SK-N-SH (cell line): ENCODE measurements at regions not wholly inside any gene's neighbourhood (a gene's known extent, or its start where the extent isn't known, plus 50 kb on each side); places are given as distances from the start of the nearest gene placed in this dataset.

Experiments used
- CTCF ChIA-PET: fragments of 300-600, 350-600 bp; formaldehyde crosslinking; extraction: SDS; loops from one replicate; lab custom pipeline; 2021; lab: Yijun Ruan, JAX
- POLR2A ChIA-PET: fragments of 350-600 bp; sonication (Branson Sonifier 250); formaldehyde crosslinking; extraction: SDS; loops from one replicate; lab custom pipeline; 2020; ENCODE audit warnings: antibody characterized with exemption, inconsistent platforms; lab: Yijun Ruan, JAX
- DNase-seq: peaks from one replicate; pipeline ENCODE4 v3.0.0; 2012
- H2AFZ ChIP-seq: fragments of 200-600 bp; sonication (generic); 2 replicates; pipeline ENCODE4 v1.8.1; 2016; ENCODE audit warnings: antibody characterized with exemption, mild to moderate bottlenecking, low read depth
- H3F3A ChIP-seq: fragments of 200-600 bp; sonication (generic); replicated peaks from 2 replicates; pipeline ENCODE3; 2016; ENCODE audit warnings: antibody characterized with exemption, mild to moderate bottlenecking; ENCODE audit not compliant: insufficient read depth
- H3K27ac ChIP-seq, 2 experiments: fragments of 200-500 bp in 1 of 2; fragments of 200-600 bp in 1 of 2; sonication (Bioruptor generic) in 1 of 2; sonication (generic), shearing (Covaris generic) in 1 of 2; 2 replicates each; pipeline versions ENCODE4 v1.5.1 to v1.6.1; 2014 to 2016; ENCODE audit warnings: low read depth in 2 of 2, inconsistent platforms in 1 of 2, low read length in 1 of 2, mild to moderate bottlenecking in 1 of 2, mixed read lengths in 1 of 2
- H3K27me3 ChIP-seq: fragments of 200-600 bp; sonication (generic), shearing (Covaris generic); 2 replicates; pipeline ENCODE4 v1.6.1; 2016; ENCODE audit warnings: mixed run types; ENCODE audit not compliant: insufficient read depth
- H3K36me3 ChIP-seq, 2 experiments: fragments of 200-500 bp in 1 of 2; fragments of 200-600 bp in 1 of 2; sonication (Bioruptor generic) in 1 of 2; sonication (generic) in 1 of 2; replicated peaks in 1 of 2; 2 replicates each; pipeline versions ENCODE3 to v1.5.1; 2014 to 2016; ENCODE audit warnings: low read length in 1 of 2, mild to moderate bottlenecking in 1 of 2; ENCODE audit not compliant: insufficient read depth in 2 of 2, control insufficient read depth in 1 of 2
- H3K4me1 ChIP-seq, 2 experiments: fragments of 200-500 bp in 1 of 2; fragments of 200-600 bp in 1 of 2; sonication (Bioruptor generic) in 1 of 2; sonication (generic), shearing (Covaris generic) in 1 of 2; 2 replicates each; pipeline versions ENCODE4 v1.5.1 to v1.6.1; 2014 to 2016; ENCODE audit warnings: low read depth in 1 of 2, low read length in 1 of 2, mixed run types in 1 of 2; ENCODE audit not compliant: insufficient read depth in 2 of 2, control insufficient read depth in 1 of 2
- H3K4me2 ChIP-seq: fragments of 200-600 bp; sonication (generic), shearing (Covaris generic); 2 replicates; pipeline ENCODE4 v1.6.1; 2017; ENCODE audit warnings: mixed run types
- H3K4me3 ChIP-seq, 2 experiments: fragments of 200-500 bp in 1 of 2; fragments of 200-600 bp in 1 of 2; sonication (Bioruptor generic) in 1 of 2; sonication (generic), shearing (Covaris generic) in 1 of 2; 2 replicates each; pipeline versions ENCODE4 v1.5.1 to v1.8.1; 2014 to 2016; ENCODE audit warnings: low read depth in 2 of 2, inconsistent platforms in 1 of 2, low read length in 1 of 2, mild to moderate bottlenecking in 1 of 2, mixed read lengths in 1 of 2, moderate library complexity in 1 of 2
- H3K79me2 ChIP-seq: fragments of 200-600 bp; sonication (generic); 2 replicates; pipeline ENCODE4 v1.8.1; 2017; ENCODE audit warnings: mild to moderate bottlenecking; ENCODE audit not compliant: insufficient read depth
- H3K9ac ChIP-seq: fragments of 200-600 bp; sonication (generic); 2 replicates; pipeline ENCODE4 v1.6.1; 2017; ENCODE audit warnings: mixed run types
- H3K9me2 ChIP-seq: fragments of 200-600 bp; sonication (generic); 2 replicates; pipeline ENCODE4 v1.6.1; 2017; ENCODE audit warnings: mixed run types
- H3K9me3 ChIP-seq: fragments of 200-600 bp; sonication (generic); 2 replicates; pipeline ENCODE4 v1.6.1; 2017; ENCODE audit warnings: mixed run types, mild to moderate bottlenecking, moderate library complexity
- H4K20me1 ChIP-seq: fragments of 200-600 bp; sonication (generic); 2 replicates; pipeline ENCODE4 v1.6.1; 2017; ENCODE audit warnings: mild to moderate bottlenecking, mixed run types; ENCODE audit not compliant: insufficient read depth
- CHD2 ChIP-seq: fragments of 150-350 bp; IDR thresholded peaks from 2 replicates; pipeline ENCODE4 v1.6.1; 2018; ENCODE audit warnings: low read length; ENCODE audit not compliant: partially characterized antibody
- FOSL2 ChIP-seq: IDR thresholded peaks from 2 replicates; pipeline ENCODE4 v1.4.0; 2012; ENCODE audit warnings: low read depth, mild to moderate bottlenecking, moderate library complexity, borderline replicate concordance
- FOXJ3 ChIP-seq: sonication (generic); formaldehyde crosslinking; IDR thresholded peaks from 2 replicates; pipeline ENCODE4 v1.5.1; 2020; ENCODE audit warnings: mild to moderate bottlenecking, missing genetic modification reagents
- FOXM1 ChIP-seq: IDR thresholded peaks from 2 replicates; pipeline ENCODE4 v1.4.0; 2012; ENCODE audit warnings: low read depth, mild to moderate bottlenecking
- GABPA ChIP-seq: IDR thresholded peaks from 2 replicates; pipeline ENCODE4 v1.4.0; 2012; ENCODE audit warnings: low read depth, mild to moderate bottlenecking
- MEF2A ChIP-seq: IDR thresholded peaks from 2 replicates; pipeline ENCODE4 v1.4.0; 2012; ENCODE audit warnings: low read depth, borderline replicate concordance
- NFIC ChIP-seq: IDR thresholded peaks from 2 replicates; pipeline ENCODE4 v1.4.0; 2012; ENCODE audit warnings: borderline replicate concordance
- NRF1 ChIP-seq: IDR thresholded peaks from 2 replicates; pipeline ENCODE4 v1.6.1; 2012; ENCODE audit warnings: low read depth, mild to moderate bottlenecking, low read length
- POLR2AphosphoS5 ChIP-seq: IDR thresholded peaks from 2 replicates; pipeline ENCODE4 v1.6.1; 2012; ENCODE audit warnings: low read depth, low read length
- RAD21 ChIP-seq: IDR thresholded peaks from 2 replicates; pipeline ENCODE4 v1.6.1; 2012; ENCODE audit warnings: mild to moderate bottlenecking, low read length
- RCOR1 ChIP-seq: fragments of 150-350 bp; IDR thresholded peaks from 2 replicates; pipeline ENCODE4 v1.6.1; 2017; ENCODE audit warnings: antibody characterized with exemption, low read length
- RFX5 ChIP-seq: IDR thresholded peaks from 2 replicates; pipeline ENCODE4 v1.6.1; 2012; ENCODE audit warnings: mild to moderate bottlenecking, improper control_type of control experiment, low read length
- RXRA ChIP-seq: IDR thresholded peaks from 2 replicates; pipeline ENCODE4 v1.4.0; 2012; ENCODE audit warnings: low read depth, mild to moderate bottlenecking, borderline replicate concordance
- SMC3 ChIP-seq: IDR thresholded peaks from 2 replicates; pipeline ENCODE4 v1.6.1; 2012; ENCODE audit warnings: low read depth, low read length, improper control_type of control experiment
- TCF12 ChIP-seq: IDR thresholded peaks from 2 replicates; pipeline ENCODE4 v1.4.0; 2012
- TEAD4 ChIP-seq: IDR thresholded peaks from 2 replicates; pipeline ENCODE4 v1.4.0; 2012; ENCODE audit warnings: mild to moderate bottlenecking, borderline replicate concordance; ENCODE audit not compliant: insufficient read depth
- YY1 ChIP-seq: IDR thresholded peaks from 2 replicates; pipeline ENCODE4 v1.4.0; 2012; ENCODE audit warnings: low read depth, mild to moderate bottlenecking
- WGBS: methylation state at CpG from one replicate; pipeline ENCODE4 v1.1.6; 2017; ENCODE audit warnings: low lambda C conversion rate; 5-methylcytosine and 5-hydroxymethylcytosine counted together
- TF ChIP-seq, protein P1 (sequence below): fragments of 150-350 bp; IDR thresholded peaks from 2 replicates; pipeline ENCODE4 v1.6.1; 2016; ENCODE audit warnings: mild to moderate bottlenecking, low read depth, low read length
- TF ChIP-seq, protein P2 (sequence below): IDR thresholded peaks from 2 replicates; pipeline ENCODE4 v1.4.0; 2012; ENCODE audit warnings: low read depth, borderline replicate concordance
- TF ChIP-seq, protein P3 (sequence below): fragments of 150-350 bp; IDR thresholded peaks from 2 replicates; pipeline ENCODE4 v1.6.1; 2017; ENCODE audit warnings: antibody characterized with exemption, low read length, low read depth, borderline replicate concordance

DNA sequence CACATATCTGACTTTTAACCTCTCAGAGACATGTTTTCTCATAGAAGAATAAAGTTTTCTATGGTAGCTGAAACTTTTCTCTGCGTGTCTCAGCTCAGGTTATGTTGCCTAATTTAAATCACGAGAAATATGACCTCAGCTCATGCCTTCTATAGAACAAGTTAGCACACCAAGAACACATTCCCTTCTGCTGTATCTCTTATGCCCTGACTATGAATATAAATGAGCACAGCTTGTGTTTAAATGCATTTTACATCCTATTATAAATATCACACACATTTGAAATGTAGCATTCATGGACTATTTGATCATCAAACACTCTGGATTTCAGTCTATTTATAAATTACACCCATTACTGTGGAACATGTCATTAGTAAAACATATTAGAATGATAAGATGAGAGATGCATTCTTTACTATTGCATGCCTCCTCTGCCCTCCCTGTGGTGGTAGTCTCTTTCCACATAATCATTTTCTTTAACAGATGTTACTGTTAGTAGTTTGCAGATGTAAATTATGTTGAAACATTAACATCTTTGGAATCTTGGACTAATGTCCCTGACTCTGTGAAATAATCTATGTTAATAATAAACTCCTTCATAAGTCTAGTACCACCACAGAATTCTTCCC, 2044.9 kb upstream of the PCDH20 start:
- CTCF ChIA-PET: no interaction called here
- H3K4me1 ChIP-seq: no peaks in the 10 kb centered on the region
- WGBS: 48% methylated on average over 2 of the region's 2 CpGs
- POLR2A ChIA-PET: no interaction called here
- H3K9me3 ChIP-seq: no peaks in the 10 kb centered on the region; the same call in 1 of the 2 replicates
- no peaks in the 10 kb centered on the region for H3K27me3 ChIP-seq
- H3K4me2 ChIP-seq: no peak overlapping the region
- H3K9ac ChIP-seq: no peak overlapping the region
- no peak overlapping the region for H3K27ac ChIP-seq
- no peaks in the 10 kb centered on the region for H3K36me3 ChIP-seq
- H3K79me2 ChIP-seq: no peaks in the 10 kb centered on the region
- no peaks in the 10 kb centered on the region for H3F3A ChIP-seq
- no peaks in the 10 kb centered on the region for H3K9me2 ChIP-seq
- H3K4me3 ChIP-seq: no peak overlapping the region
- H4K20me1 ChIP-seq: no peaks in the 10 kb centered on the region
- TF ChIP-seq CHD2 (no peak), SMC3 (no peak), MEF2A (no peak), FOSL2 (no peak), TCF12 (no peak), RXRA (no peak), NRF1 (no peak), FOXJ3 (CRISPR knock-in tag) (no peak)
- TF ChIP-seq, protein P1, sequence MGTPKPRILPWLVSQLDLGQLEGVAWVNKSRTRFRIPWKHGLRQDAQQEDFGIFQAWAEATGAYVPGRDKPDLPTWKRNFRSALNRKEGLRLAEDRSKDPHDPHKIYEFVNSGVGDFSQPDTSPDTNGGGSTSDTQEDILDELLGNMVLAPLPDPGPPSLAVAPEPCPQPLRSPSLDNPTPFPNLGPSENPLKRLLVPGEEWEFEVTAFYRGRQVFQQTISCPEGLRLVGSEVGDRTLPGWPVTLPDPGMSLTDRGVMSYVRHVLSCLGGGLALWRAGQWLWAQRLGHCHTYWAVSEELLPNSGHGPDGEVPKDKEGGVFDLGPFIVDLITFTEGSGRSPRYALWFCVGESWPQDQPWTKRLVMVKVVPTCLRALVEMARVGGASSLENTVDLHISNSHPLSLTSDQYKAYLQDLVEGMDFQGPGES: no peak
- TF ChIP-seq, protein P2, sequence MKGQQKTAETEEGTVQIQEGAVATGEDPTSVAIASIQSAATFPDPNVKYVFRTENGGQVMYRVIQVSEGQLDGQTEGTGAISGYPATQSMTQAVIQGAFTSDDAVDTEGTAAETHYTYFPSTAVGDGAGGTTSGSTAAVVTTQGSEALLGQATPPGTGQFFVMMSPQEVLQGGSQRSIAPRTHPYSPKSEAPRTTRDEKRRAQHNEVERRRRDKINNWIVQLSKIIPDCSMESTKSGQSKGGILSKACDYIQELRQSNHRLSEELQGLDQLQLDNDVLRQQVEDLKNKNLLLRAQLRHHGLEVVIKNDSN: no peak
- no peak overlapping the region for H2AFZ ChIP-seq
- DNase-seq: no peak

DNA sequence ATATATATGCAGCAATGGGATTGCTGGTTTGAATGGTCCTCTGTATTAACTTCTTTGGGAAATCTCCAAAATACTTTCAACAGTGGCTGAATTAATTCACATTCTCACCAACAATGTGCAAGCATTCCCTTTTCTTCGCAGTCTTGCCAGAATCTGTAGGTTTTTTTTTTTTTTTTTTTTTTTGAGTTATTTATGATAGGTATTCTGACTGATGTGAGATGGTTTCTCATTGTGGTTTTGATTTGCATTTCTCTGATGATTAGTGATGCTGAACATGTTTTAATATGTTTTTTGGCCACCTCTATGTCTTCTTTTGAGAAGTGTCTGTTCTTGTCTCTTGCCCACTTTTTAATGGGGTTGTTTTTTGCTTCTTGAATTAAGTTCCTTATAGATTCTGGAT, 2041.5 kb upstream of the PCDH20 start:
- H3K9me3 ChIP-seq: no peaks in the 10 kb centered on the region
- no peaks in the 10 kb centered on the region for H3K4me1 ChIP-seq
- no peak overlapping the region for H3K9ac ChIP-seq
- H3K79me2 ChIP-seq: no peaks in the 10 kb centered on the region
- H3K9me2 ChIP-seq: no peaks in the 10 kb centered on the region
- ChIA-PET POLR2A (no interaction called here), CTCF (no interaction called here)
- H3K27me3 ChIP-seq: no peaks in the 10 kb centered on the region
- H3K4me3 ChIP-seq: no peak overlapping the region
- H4K20me1 ChIP-seq: no peaks in the 10 kb centered on the region
- WGBS: 71% methylated on average over 1 of the region's 1 CpG
- TF ChIP-seq NFIC: no peak
- no peak for TF ChIP-seq YY1
- no peak for TF ChIP-seq RAD21
- no peak for TF ChIP-seq FOXM1
- TF ChIP-seq GABPA: no peak
- no peak for TF ChIP-seq RXRA
- no peak for TF ChIP-seq RCOR1
- TF ChIP-seq POLR2AphosphoS5: no peak
- no peak for TF ChIP-seq TEAD4
- no peak for TF ChIP-seq RFX5
- TF ChIP-seq, protein P3, sequence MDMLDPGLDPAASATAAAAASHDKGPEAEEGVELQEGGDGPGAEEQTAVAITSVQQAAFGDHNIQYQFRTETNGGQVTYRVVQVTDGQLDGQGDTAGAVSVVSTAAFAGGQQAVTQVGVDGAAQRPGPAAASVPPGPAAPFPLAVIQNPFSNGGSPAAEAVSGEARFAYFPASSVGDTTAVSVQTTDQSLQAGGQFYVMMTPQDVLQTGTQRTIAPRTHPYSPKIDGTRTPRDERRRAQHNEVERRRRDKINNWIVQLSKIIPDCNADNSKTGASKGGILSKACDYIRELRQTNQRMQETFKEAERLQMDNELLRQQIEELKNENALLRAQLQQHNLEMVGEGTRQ: no peak
- H3K4me2 ChIP-seq: no peak overlapping the region
- no peak for DNase-seq
- no peak overlapping the region for H3K27ac ChIP-seq
- no peak overlapping the region for H2AFZ ChIP-seq
- H3F3A ChIP-seq: no peaks in the 10 kb centered on the region
- no peaks in the 10 kb centered on the region for H3K36me3 ChIP-seq
